ENCODE measurements at regions not wholly inside any gene's neighbourhood (a gene's known extent, or its start where the extent isn't known, plus 50 kb on each side); places are given as distances from the start of the nearest gene placed in this dataset.

- Histone ChIP-seq H3K4me3 (ENCODE audit: low read depth, low read length) (no peak overlapping the region), H3K27ac (no peak overlapping the region), H3K36me3 (replicated peaks) (no peaks in the 10 kb centered on the region), H3K27me3 (replicated peaks) (no peaks in the 10 kb centered on the region)
- TF ChIP-seq CTCF (IDR thresholded peaks at IDR 0.05; ENCODE audit: low read depth, low read length, missing control alignments) = no peak
- in situ Hi-C loops (cut with HindIII; ENCODE audit: low pct_ligation_motif_present, low sequenced_read_pairs) = no loop called here
- no peak for DNase-seq
Observed at GRCh38 chr13:111962431-111962891, 104.5 kb upstream of the SOX1 start.

- Histone ChIP-seq H3K27ac (no peak overlapping the region), H3K4me3 (ENCODE audit: low read depth, low read length) (no peak overlapping the region), H3K27me3 (replicated peaks) (no peaks in the 10 kb centered on the region), H3K36me3 (replicated peaks) (no peaks in the 10 kb centered on the region)
- no peak for TF ChIP-seq CTCF (IDR thresholded peaks at IDR 0.05; ENCODE audit: low read depth, low read length, missing control alignments)
- in situ Hi-C loops (cut with HindIII; ENCODE audit: low pct_ligation_motif_present, low sequenced_read_pairs) = no loop called here
- DNase-seq = no peak
Observed at GRCh38 chr13:111963031-111963430, 103.9 kb upstream of the SOX1 start.

GRCh38 chr13:111964411-111965035, 102.4 kb upstream of the SOX1 start:
- no peak overlapping the region for H3K4me3 ChIP-seq (ENCODE audit: low read depth, low read length)
- H3K27me3 ChIP-seq (replicated peaks) = no peaks in the 10 kb centered on the region
- no peak for DNase-seq
- no peak overlapping the region for H3K27ac ChIP-seq
- no peaks in the 10 kb centered on the region for H3K36me3 ChIP-seq (replicated peaks)
- in situ Hi-C loops (cut with HindIII; ENCODE audit: low pct_ligation_motif_present, low sequenced_read_pairs) = no loop called here
- TF ChIP-seq CTCF (IDR thresholded peaks at IDR 0.05; ENCODE audit: low read depth, low read length, missing control alignments) = no peak

- no peak overlapping the region for H3K4me3 ChIP-seq (ENCODE audit: low read depth, low read length)
- no peak overlapping the region for H3K27ac ChIP-seq
- no peaks in the 10 kb centered on the region for H3K36me3 ChIP-seq (replicated peaks)
- H3K27me3 ChIP-seq (replicated peaks) = no peaks in the 10 kb centered on the region
- in situ Hi-C loops (cut with HindIII; ENCODE audit: low pct_ligation_motif_present, low sequenced_read_pairs) = no loop called here
- TF ChIP-seq CTCF (IDR thresholded peaks at IDR 0.05; ENCODE audit: low read depth, low read length, missing control alignments) = no peak
- DNase-seq = no peak
Observed at GRCh38 chr13:111965466-111966214, 101.3 kb upstream of the SOX1 start.

- no peak for TF ChIP-seq CTCF (IDR thresholded peaks at IDR 0.05; ENCODE audit: low read depth, low read length, missing control alignments)
- in situ Hi-C loops (cut with HindIII; ENCODE audit: low pct_ligation_motif_present, low sequenced_read_pairs) = no loop called here
- Histone ChIP-seq H3K4me3 (ENCODE audit: low read depth, low read length) (no peak overlapping the region), H3K27ac (no peak overlapping the region), H3K27me3 (replicated peaks) (no peaks in the 10 kb centered on the region), H3K36me3 (replicated peaks) (no peaks in the 10 kb centered on the region)
- no peak for DNase-seq
Observed at GRCh38 chr13:111966933-111967332, 100.0 kb upstream of the SOX1 start.
